Activated CD8-positive, alpha-beta T cell treated with anti-CD3 and anti-CD28 coated beads for 36 hours (primary cell): ENCODE measurements at regions not wholly inside any gene's neighbourhood (a gene's known extent, or its start where the extent isn't known, plus 50 kb on each side); places are given as distances from the start of the nearest gene placed in this dataset.

Experiments used
- ATAC-seq: fragments of 200-7000 bp; cut with Tn5 transposase; one replicate; pipeline ENCODE4 v1.10.0; 2021; ENCODE audit warnings: mild to moderate bottlenecking, moderate library complexity
- CTCF ChIA-PET: fragments of 350-600 bp; sonication (Branson Sonifier 250); formaldehyde crosslinking; loops from one replicate; lab custom pipeline; 2021; ENCODE audit warnings: antibody characterized with exemption; lab: Charles Lee
- POLR2A ChIA-PET: fragments of 350-600 bp; sonication (Branson Sonifier 250); formaldehyde crosslinking; loops from one replicate; lab custom pipeline; 2021; ENCODE audit warnings: antibody characterized with exemption; lab: Charles Lee
- DNase-seq: peaks from one replicate; pipeline ENCODE4 v3.0.0-alpha.2; 2020
- H3K27ac Mint-ChIP-seq: one replicate; pipeline ENCODE4 v1.8.0; 2021; ENCODE audit warnings: mild to moderate bottlenecking, mixed read lengths
- H3K27me3 Mint-ChIP-seq: one replicate; pipeline ENCODE4 v1.8.0; 2021; ENCODE audit warnings: mixed read lengths
- H3K36me3 Mint-ChIP-seq: one replicate; pipeline ENCODE4 v1.8.0; 2021; ENCODE audit warnings: low read depth, mixed read lengths
- H3K4me1 Mint-ChIP-seq: one replicate; pipeline ENCODE4 v1.8.0; 2021; ENCODE audit warnings: low read depth, mixed read lengths
- H3K4me3 Mint-ChIP-seq: one replicate; pipeline ENCODE4 v1.8.0; 2021; ENCODE audit warnings: mild to moderate bottlenecking, moderate library complexity, mixed read lengths
- H3K9me3 Mint-ChIP-seq: one replicate; pipeline ENCODE4 v1.8.0; 2021; ENCODE audit warnings: mixed read lengths
- CTCF ChIP-seq: fragments of 200-600 bp; IDR thresholded peaks from one replicate; pipeline ENCODE4 v1.8.0; 2022; ENCODE audit warnings: antibody characterized with exemption, mild to moderate bottlenecking
- intact Hi-C: fragments of 100-400 bp; cut with micrococcal nuclease; formaldehyde crosslinking; loops from one replicate; pipeline ENCODE4 v1.10.0; 2022

- H3K4me3 Mint-ChIP-seq: no peak overlapping the region
- ChIA-PET POLR2A (no interaction called here), CTCF (no interaction called here)
- intact Hi-C loops: no loop called here
- TF ChIP-seq CTCF: no peak
- H3K36me3 Mint-ChIP-seq: no peaks in the 10 kb centered on the region
- no peak for ATAC-seq
- no peak overlapping the region for H3K27ac Mint-ChIP-seq
- H3K9me3 Mint-ChIP-seq: no peaks in the 10 kb centered on the region
- peaks cover 10% of the 10 kb centered on the region for H3K27me3 Mint-ChIP-seq
- DNase-seq: no peak
- no peaks in the 10 kb centered on the region for H3K4me1 Mint-ChIP-seq
Observed at GRCh38 chr5:133670336-133670735, 58.0 kb upstream of the FSTL4 start.

- no peaks in the 10 kb centered on the region for H3K9me3 Mint-ChIP-seq
- peaks cover 10% of the 10 kb centered on the region for H3K27me3 Mint-ChIP-seq
- no peak overlapping the region for H3K27ac Mint-ChIP-seq
- no peak for ATAC-seq
- intact Hi-C loops: no loop called here
- TF ChIP-seq CTCF: no peak
- H3K4me1 Mint-ChIP-seq: no peaks in the 10 kb centered on the region
- no peaks in the 10 kb centered on the region for H3K36me3 Mint-ChIP-seq
- no peak overlapping the region for H3K4me3 Mint-ChIP-seq
- CTCF ChIA-PET: no interaction called here
- POLR2A ChIA-PET: no interaction called here
- DNase-seq: no peak
Observed at GRCh38 chr5:133669472-133669871, 57.1 kb upstream of the FSTL4 start.

- DNase-seq (no peak), ATAC-seq (no peak)
- ChIA-PET CTCF (interaction anchor here (1.4 kb wide), 1 partner anchor 15 kb away, joined by 3 read pairs; no protein-coding TSS in a partner anchor), POLR2A (no interaction called here)
- Mint-ChIP-seq H3K27ac (no peak overlapping the region), H3K27me3 (peaks cover 11% of the 10 kb centered on the region), H3K9me3 (no peaks in the 10 kb centered on the region), H3K36me3 (no peaks in the 10 kb centered on the region), H3K4me3 (no peak overlapping the region), H3K4me1 (no peaks in the 10 kb centered on the region)
- no peak for TF ChIP-seq CTCF
- intact Hi-C loops: no loop called here
Observed at GRCh38 chr5:133668458-133668857, 56.1 kb upstream of the FSTL4 start.

- Mint-ChIP-seq H3K4me1 (no peaks in the 10 kb centered on the region), H3K36me3 (no peaks in the 10 kb centered on the region), H3K9me3 (no peaks in the 10 kb centered on the region), H3K27me3 (peaks cover 12% of the 10 kb centered on the region), H3K4me3 (no peak overlapping the region), H3K27ac (no peak overlapping the region)
- no peak for ATAC-seq
- CTCF ChIA-PET: no interaction called here
- intact Hi-C loops: no loop called here
- POLR2A ChIA-PET: no interaction called here
- no peak for DNase-seq
- no peak for TF ChIP-seq CTCF
Observed at GRCh38 chr5:133667217-133667616, 54.9 kb upstream of the FSTL4 start.

GRCh38 chr5:133665571-133665970, 53.2 kb upstream of the FSTL4 start:
- no peak for TF ChIP-seq CTCF
- H3K4me1 Mint-ChIP-seq: no peaks in the 10 kb centered on the region
- intact Hi-C loops: no loop called here
- ATAC-seq: no peak
- POLR2A ChIA-PET: no interaction called here
- no peak overlapping the region for H3K4me3 Mint-ChIP-seq
- no peaks in the 10 kb centered on the region for H3K36me3 Mint-ChIP-seq
- no peak overlapping the region for H3K27ac Mint-ChIP-seq
- no peak for DNase-seq
- CTCF ChIA-PET: no interaction called here
- peaks cover 9% of the 10 kb centered on the region for H3K27me3 Mint-ChIP-seq
- H3K9me3 Mint-ChIP-seq: no peaks in the 10 kb centered on the region
